Right atrium auricular region (tissue), 2 donors: ENCODE measurements at regions not wholly inside any gene's neighbourhood (a gene's known extent, or its start where the extent isn't known, plus 50 kb on each side); places are given as distances from the start of the nearest gene placed in this dataset.

Experiments used
- DNase-seq: peaks from one replicate; pipeline ENCODE4 v3.0.0-alpha.2; 2019; ENCODE audit warnings: low spot score
- H3K27ac ChIP-seq, 2 donors: fragments of 200-600 bp; sonication (generic); 1 replicate in 1 of 2; 2 replicates in 1 of 2; pipeline ENCODE4 v1.5.1; 2016 to 2019
- H3K27me3 ChIP-seq, 2 donors: fragments of 200-600 bp; sonication (generic); one replicate each; pipeline versions ENCODE4 v1.5.1 to v1.6.0; 2017 to 2019
- H3K36me3 ChIP-seq: fragments of 200-600 bp; sonication (generic); one replicate; pipeline ENCODE4 v1.5.1; 2016
- H3K4me1 ChIP-seq, 2 donors: fragments of 200-600 bp; sonication (generic); one replicate each; pipeline versions ENCODE4 v1.5.1 to v1.6.0; 2017 to 2019
- H3K4me3 ChIP-seq, 2 donors: fragments of 200-600 bp; sonication (generic); 1 replicate in 1 of 2; 2 replicates in 1 of 2; pipeline ENCODE4 v1.5.1; 2017 to 2019; ENCODE audit warnings: mild to moderate bottlenecking in 1 of 2, moderate library complexity in 1 of 2
- H3K9me3 ChIP-seq, 2 donors: fragments of 200-600 bp; sonication (generic); one replicate each; pipeline ENCODE4 v1.5.1; 2019
- TF ChIP-seq, protein P1 (sequence below), 2 donors: fragments of 200-600 bp; sonication (generic); IDR thresholded peaks; one replicate each; pipeline ENCODE4 v1.5.1; 2019; ENCODE audit warnings: antibody characterized with exemption in 2 of 2

DNA sequence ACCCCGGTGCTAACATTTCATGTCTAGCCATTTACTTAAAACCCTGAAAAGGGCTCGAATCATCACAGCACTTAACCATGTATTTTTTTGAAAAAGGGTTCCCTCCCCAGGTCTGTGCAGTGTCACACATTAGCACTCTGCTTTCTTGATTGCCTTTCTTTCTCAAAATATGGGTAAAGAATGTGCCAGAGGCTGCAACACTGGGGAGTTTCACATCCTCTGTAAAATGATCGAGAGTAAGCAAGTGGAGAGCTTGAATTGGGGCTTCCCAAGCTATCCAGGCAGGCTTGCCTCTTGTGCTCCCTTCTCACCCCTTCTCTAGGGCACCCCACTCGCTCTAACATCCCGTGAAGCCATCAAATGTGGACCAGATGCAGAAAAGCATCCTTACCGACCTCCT is 177.0 kb upstream of the CCDC68 start:
- H3K4me1 ChIP-seq: no peaks in the 10 kb centered on the region
- DNase-seq: no peak
- H3K36me3 ChIP-seq: no peaks in the 10 kb centered on the region
- no peaks in the 10 kb centered on the region for H3K27me3 ChIP-seq
- H3K27ac ChIP-seq: no peak overlapping the region
- H3K9me3 ChIP-seq: no peaks in the 10 kb centered on the region
- no peak overlapping the region for H3K4me3 ChIP-seq
- TF ChIP-seq, protein P1, sequence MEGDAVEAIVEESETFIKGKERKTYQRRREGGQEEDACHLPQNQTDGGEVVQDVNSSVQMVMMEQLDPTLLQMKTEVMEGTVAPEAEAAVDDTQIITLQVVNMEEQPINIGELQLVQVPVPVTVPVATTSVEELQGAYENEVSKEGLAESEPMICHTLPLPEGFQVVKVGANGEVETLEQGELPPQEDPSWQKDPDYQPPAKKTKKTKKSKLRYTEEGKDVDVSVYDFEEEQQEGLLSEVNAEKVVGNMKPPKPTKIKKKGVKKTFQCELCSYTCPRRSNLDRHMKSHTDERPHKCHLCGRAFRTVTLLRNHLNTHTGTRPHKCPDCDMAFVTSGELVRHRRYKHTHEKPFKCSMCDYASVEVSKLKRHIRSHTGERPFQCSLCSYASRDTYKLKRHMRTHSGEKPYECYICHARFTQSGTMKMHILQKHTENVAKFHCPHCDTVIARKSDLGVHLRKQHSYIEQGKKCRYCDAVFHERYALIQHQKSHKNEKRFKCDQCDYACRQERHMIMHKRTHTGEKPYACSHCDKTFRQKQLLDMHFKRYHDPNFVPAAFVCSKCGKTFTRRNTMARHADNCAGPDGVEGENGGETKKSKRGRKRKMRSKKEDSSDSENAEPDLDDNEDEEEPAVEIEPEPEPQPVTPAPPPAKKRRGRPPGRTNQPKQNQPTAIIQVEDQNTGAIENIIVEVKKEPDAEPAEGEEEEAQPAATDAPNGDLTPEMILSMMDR (IDR thresholded peaks at IDR 0.05): no peak

GRCh38 chr18:55133378-55133777 is 174.1 kb upstream of the CCDC68 start:
- TF ChIP-seq, protein P1 (IDR thresholded peaks at IDR 0.05): no peak
- H3K9me3 ChIP-seq: no peaks in the 10 kb centered on the region
- no peak for DNase-seq
- H3K27ac ChIP-seq: no peak overlapping the region
- H3K4me1 ChIP-seq: no peaks in the 10 kb centered on the region
- H3K36me3 ChIP-seq: no peaks in the 10 kb centered on the region
- H3K27me3 ChIP-seq: no peaks in the 10 kb centered on the region
- no peak overlapping the region for H3K4me3 ChIP-seq

DNA sequence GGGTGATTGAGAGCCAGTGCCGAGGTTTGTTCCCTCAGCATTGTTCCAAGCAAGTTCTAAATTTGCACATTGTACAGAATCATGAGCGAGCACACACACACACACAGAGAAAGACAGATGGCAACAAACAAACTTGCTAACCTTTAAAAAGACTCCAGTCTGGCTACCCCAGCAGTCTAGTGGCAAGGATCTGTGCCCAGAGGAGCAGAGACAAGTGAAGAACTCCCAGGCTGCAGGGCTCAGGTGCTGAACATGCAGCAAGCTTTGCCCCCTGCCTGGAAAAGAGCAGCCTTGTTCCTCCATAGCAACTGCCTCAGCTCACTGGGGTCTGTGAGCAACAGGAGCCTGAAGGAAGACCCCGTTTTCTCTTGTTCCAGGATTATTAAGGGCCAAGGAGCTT is 169.2 kb upstream of the CCDC68 start:
- H3K4me1 ChIP-seq: no peaks in the 10 kb centered on the region
- H3K36me3 ChIP-seq: no peaks in the 10 kb centered on the region
- TF ChIP-seq, protein P1 (IDR thresholded peaks at IDR 0.05): no peak

DNA sequence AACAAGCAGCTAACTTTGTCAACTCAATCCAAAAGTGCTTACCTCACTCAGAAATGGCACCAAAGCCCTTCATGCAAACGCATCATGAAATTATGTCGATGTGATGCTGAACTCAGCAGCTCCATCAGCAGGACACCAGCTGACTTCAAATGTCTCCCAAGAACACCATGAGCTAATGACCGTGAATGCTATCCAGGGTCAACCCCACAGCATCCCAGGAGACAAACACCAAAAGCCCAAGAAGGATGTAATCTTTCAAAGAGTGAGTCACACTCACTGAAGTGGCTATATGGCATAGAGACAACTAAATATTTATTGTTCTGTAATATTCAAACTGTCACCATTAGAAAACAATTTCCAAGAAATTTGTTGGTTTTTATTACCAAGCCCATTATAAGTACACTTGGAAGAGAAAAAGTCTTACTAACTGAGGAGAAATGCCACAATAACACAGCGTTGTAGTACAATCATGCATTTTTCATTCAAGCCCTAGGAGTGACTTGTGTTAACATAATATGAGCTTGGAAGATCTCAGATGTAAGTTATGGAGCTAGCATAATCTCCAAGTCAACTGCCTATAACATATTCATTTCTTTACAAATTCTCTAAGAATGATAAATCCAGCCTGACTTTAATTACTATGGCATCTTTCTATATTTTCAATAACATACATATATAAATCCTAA is 165.0 kb upstream of the CCDC68 start:
- Histone ChIP-seq H3K9me3 (no peaks in the 10 kb centered on the region), H3K27me3 (no peaks in the 10 kb centered on the region), H3K27ac (no peak overlapping the region), H3K36me3 (no peaks in the 10 kb centered on the region), H3K4me1 (no peaks in the 10 kb centered on the region), H3K4me3 (no peak overlapping the region)
- TF ChIP-seq, protein P1 (IDR thresholded peaks at IDR 0.05): no peak
- DNase-seq: no peak

More for the DNA sequence above, 169.2 kb upstream of the CCDC68 start:
- DNase-seq: no peak
- Histone ChIP-seq H3K27me3 (no peaks in the 10 kb centered on the region), H3K27ac (no peak overlapping the region), H3K4me3 (no peak overlapping the region), H3K9me3 (no peaks in the 10 kb centered on the region)

- no peaks in the 10 kb centered on the region for H3K27me3 ChIP-seq
- DNase-seq: no peak
- TF ChIP-seq, protein P1 (IDR thresholded peaks at IDR 0.05): no peak
- H3K4me3 ChIP-seq: no peak overlapping the region
- no peaks in the 10 kb centered on the region for H3K36me3 ChIP-seq
- no peak overlapping the region for H3K27ac ChIP-seq
- H3K4me1 ChIP-seq: no peaks in the 10 kb centered on the region
- no peaks in the 10 kb centered on the region for H3K9me3 ChIP-seq
Measured at GRCh38 chr18:55123361-55123760, 164.1 kb upstream of the CCDC68 start.
